Epithelial cell of proximal tubule (primary cell): ENCODE measurements at regions not wholly inside any gene's neighbourhood (a gene's known extent, or its start where the extent isn't known, plus 50 kb on each side); places are given as distances from the start of the nearest gene placed in this dataset.

Experiments
- DNase-seq: peaks from one replicate; pipeline ENCODE4 v3.0.0-alpha.2; 2011; ENCODE audit warnings: low read depth
- H3K4me3 ChIP-seq: 2 replicates; pipeline ENCODE4 v1.5.1; 2011; ENCODE audit warnings: low read depth, mild to moderate bottlenecking, low read length
- TF ChIP-seq, protein P1 (sequence below): conservative IDR thresholded peaks from 2 replicates; pipeline ENCODE4 v1.5.1; 2012; ENCODE audit warnings: low read depth, mild to moderate bottlenecking, low read length

GRCh38 chr15:66651198-66651597 lies 50.8 kb upstream of the SMAD6 start:
- H3K4me3 ChIP-seq, result no peak overlapping the region
- TF ChIP-seq, protein P1, sequence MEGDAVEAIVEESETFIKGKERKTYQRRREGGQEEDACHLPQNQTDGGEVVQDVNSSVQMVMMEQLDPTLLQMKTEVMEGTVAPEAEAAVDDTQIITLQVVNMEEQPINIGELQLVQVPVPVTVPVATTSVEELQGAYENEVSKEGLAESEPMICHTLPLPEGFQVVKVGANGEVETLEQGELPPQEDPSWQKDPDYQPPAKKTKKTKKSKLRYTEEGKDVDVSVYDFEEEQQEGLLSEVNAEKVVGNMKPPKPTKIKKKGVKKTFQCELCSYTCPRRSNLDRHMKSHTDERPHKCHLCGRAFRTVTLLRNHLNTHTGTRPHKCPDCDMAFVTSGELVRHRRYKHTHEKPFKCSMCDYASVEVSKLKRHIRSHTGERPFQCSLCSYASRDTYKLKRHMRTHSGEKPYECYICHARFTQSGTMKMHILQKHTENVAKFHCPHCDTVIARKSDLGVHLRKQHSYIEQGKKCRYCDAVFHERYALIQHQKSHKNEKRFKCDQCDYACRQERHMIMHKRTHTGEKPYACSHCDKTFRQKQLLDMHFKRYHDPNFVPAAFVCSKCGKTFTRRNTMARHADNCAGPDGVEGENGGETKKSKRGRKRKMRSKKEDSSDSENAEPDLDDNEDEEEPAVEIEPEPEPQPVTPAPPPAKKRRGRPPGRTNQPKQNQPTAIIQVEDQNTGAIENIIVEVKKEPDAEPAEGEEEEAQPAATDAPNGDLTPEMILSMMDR, result no peak
- DNase-seq, result no peak

- no peak for DNase-seq
- TF ChIP-seq, protein P1, result no peak
- H3K4me3 ChIP-seq, result no peak overlapping the region
Measured at GRCh38 chr15:66651913-66652642, 50.0 kb upstream of the SMAD6 start.
